ENCODE measurements at regions not wholly inside any gene's neighbourhood (a gene's known extent, or its start where the extent isn't known, plus 50 kb on each side); places are given as distances from the start of the nearest gene placed in this dataset.

DNA sequence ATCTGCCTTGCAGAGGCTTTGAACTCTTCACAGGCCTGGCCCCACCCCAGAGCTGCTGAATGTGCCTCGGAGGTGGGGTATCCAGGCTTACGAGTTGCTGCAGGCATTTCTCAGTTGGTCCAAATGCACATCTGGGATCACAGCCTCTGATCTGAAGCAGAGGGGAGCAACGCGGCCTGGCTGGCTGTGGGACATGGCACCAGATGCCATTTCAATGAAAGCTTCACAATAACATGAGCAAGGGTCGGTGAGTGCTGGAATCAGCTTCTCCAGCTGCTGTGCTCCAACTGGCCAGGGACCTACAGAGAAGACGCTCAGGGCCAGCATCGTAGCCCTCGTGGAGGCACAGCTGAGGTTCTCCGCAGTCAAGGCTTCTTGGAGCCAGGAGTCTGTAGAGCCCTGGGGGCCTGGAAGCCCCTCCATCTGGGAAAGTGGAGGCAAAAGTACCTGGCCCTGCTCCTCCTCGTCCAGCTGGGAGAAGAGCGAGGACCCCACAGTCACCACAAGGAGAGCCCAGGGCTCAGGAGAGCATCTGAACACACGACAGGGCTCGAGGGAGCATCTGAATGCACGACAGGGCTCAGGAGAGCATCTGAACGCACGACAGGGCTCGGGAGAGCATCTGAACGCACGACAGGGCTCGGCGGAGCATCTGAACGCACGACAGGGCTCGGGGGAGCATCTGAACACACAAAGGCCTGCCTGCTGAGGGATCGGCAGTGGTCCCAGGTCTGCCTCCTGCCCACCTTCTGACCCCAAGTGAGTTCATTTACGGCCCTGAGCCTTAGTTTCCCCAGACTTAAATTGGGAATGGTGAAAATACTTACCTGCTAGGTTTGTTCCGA is 165.2 kb downstream of the DLL1 start:
- Histone ChIP-seq H4K20me1 (ENCODE audit: insufficient read depth) (no peaks in the 10 kb centered on the region), H3K4me2 (no peak overlapping the region), H3K36me3 (replicated peaks in 1 of 2; ENCODE audit: control insufficient read depth in 1 of 2, insufficient read depth in 2 of 2, low read length in 1 of 2) (no peaks in the 10 kb centered on the region), H2AFZ (ENCODE audit: low read depth) (no peak overlapping the region), H3K4me1 (ENCODE audit: control insufficient read depth in 1 of 2, insufficient read depth in 2 of 2, low read depth in 1 of 2, low read length in 1 of 2) (peaks cover 0 to 36% of the 10 kb centered on the region in 2 experiments; a peak in 2 of 4 replicates), H3K9me2 (no peaks in the 10 kb centered on the region), H3K9ac (no peak overlapping the region), H3K4me3 (ENCODE audit: low read depth in 2 of 2, low read length in 1 of 2) (no peak overlapping the region), H3K9me3 (peaks cover 6% of the 10 kb centered on the region; the same call in 1 of the 2 replicates), H3K27me3 (ENCODE audit: insufficient read depth) (no peaks in the 10 kb centered on the region), H3F3A (replicated peaks; ENCODE audit: insufficient read depth) (no peaks in the 10 kb centered on the region), H3K79me2 (ENCODE audit: insufficient read depth) (no peaks in the 10 kb centered on the region), H3K27ac (ENCODE audit: low read depth in 2 of 2, low read length in 1 of 2) (no peak overlapping the region; a peak in 1 of 4 replicates)
- peak; percentile 59 for DNase-seq
- 41% methylated on average over 12 of the region's 27 CpGs for WGBS (ENCODE audit: low lambda C conversion rate)
- POLR2A ChIA-PET: no interaction called here
- TF ChIP-seq, protein P1, sequence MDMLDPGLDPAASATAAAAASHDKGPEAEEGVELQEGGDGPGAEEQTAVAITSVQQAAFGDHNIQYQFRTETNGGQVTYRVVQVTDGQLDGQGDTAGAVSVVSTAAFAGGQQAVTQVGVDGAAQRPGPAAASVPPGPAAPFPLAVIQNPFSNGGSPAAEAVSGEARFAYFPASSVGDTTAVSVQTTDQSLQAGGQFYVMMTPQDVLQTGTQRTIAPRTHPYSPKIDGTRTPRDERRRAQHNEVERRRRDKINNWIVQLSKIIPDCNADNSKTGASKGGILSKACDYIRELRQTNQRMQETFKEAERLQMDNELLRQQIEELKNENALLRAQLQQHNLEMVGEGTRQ (IDR thresholded peaks at IDR 0.05; ENCODE audit: borderline replicate concordance, low read depth, low read length): no peak
- TF ChIP-seq GABPA (IDR thresholded peaks at IDR 0.05; ENCODE audit: low read depth) (no peak), SMC3 (IDR thresholded peaks at IDR 0.05; ENCODE audit: low read depth, low read length) (no peak)
- TF ChIP-seq, protein P2, sequence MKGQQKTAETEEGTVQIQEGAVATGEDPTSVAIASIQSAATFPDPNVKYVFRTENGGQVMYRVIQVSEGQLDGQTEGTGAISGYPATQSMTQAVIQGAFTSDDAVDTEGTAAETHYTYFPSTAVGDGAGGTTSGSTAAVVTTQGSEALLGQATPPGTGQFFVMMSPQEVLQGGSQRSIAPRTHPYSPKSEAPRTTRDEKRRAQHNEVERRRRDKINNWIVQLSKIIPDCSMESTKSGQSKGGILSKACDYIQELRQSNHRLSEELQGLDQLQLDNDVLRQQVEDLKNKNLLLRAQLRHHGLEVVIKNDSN (IDR thresholded peaks at IDR 0.05; ENCODE audit: borderline replicate concordance, low read depth): no peak
- CTCF ChIA-PET: interaction anchor here (0.8 kb wide), 1 partner anchor 288 kb away, joined by 3 read pairs; no protein-coding TSS in a partner anchor

DNA sequence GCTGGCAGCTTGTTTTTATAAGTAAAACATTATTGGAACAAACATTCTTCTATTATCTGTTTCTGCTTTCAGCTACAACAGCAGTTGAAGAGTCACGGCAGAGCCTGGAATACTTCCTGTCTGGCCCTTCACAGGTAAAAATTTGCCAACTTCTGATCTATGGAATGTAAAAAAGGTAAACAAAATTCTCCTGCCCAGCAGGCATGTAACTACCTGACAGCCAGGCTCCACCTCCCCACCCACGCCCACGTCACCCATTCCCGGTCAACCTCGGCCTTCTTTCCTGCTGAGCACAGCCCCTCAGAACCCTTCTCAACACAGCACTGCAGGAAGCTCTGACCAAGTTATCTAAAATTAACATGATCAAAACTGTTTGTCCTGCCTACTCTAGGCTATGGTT is 166.0 kb downstream of the DLL1 start:
- POLR2A ChIA-PET: no interaction called here
- TF ChIP-seq, protein P3, sequence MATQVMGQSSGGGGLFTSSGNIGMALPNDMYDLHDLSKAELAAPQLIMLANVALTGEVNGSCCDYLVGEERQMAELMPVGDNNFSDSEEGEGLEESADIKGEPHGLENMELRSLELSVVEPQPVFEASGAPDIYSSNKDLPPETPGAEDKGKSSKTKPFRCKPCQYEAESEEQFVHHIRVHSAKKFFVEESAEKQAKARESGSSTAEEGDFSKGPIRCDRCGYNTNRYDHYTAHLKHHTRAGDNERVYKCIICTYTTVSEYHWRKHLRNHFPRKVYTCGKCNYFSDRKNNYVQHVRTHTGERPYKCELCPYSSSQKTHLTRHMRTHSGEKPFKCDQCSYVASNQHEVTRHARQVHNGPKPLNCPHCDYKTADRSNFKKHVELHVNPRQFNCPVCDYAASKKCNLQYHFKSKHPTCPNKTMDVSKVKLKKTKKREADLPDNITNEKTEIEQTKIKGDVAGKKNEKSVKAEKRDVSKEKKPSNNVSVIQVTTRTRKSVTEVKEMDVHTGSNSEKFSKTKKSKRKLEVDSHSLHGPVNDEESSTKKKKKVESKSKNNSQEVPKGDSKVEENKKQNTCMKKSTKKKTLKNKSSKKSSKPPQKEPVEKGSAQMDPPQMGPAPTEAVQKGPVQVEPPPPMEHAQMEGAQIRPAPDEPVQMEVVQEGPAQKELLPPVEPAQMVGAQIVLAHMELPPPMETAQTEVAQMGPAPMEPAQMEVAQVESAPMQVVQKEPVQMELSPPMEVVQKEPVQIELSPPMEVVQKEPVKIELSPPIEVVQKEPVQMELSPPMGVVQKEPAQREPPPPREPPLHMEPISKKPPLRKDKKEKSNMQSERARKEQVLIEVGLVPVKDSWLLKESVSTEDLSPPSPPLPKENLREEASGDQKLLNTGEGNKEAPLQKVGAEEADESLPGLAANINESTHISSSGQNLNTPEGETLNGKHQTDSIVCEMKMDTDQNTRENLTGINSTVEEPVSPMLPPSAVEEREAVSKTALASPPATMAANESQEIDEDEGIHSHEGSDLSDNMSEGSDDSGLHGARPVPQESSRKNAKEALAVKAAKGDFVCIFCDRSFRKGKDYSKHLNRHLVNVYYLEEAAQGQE (IDR thresholded peaks at IDR 0.05; ENCODE audit: low read depth, low read length): no peak
- TF ChIP-seq RCOR1 (IDR thresholded peaks at IDR 0.05; ENCODE audit: low read length) (no peak), NRF1 (IDR thresholded peaks at IDR 0.05; ENCODE audit: low read depth, low read length) (no peak), GABPA (IDR thresholded peaks at IDR 0.05; ENCODE audit: low read depth) (no peak), YY1 (IDR thresholded peaks at IDR 0.05; ENCODE audit: low read depth) (no peak), MEF2A (IDR thresholded peaks at IDR 0.05; ENCODE audit: borderline replicate concordance, low read depth) (no peak), RFX5 (IDR thresholded peaks at IDR 0.05; ENCODE audit: low read length) (no peak), FOXM1 (IDR thresholded peaks at IDR 0.05; ENCODE audit: low read depth) (no peak), CHD2 (IDR thresholded peaks at IDR 0.05; ENCODE audit: low read length, partially characterized antibody) (no peak), TAF1 (IDR thresholded peaks at IDR 0.05; ENCODE audit: borderline replicate concordance, low read depth, low read length) (no peak), FOSL2 (IDR thresholded peaks at IDR 0.05; ENCODE audit: borderline replicate concordance, low read depth) (no peak), GATA2 (CRISPR knock-in tag; IDR thresholded peaks at IDR 0.05) (no peak), NFIC (IDR thresholded peaks at IDR 0.05; ENCODE audit: borderline replicate concordance) (no peak), JUND (IDR thresholded peaks at IDR 0.05) (no peak), EP300 (IDR thresholded peaks at IDR 0.05; ENCODE audit: borderline replicate concordance in 1 of 2, low read depth in 1 of 2, low read length in 1 of 2) (no peak)
- TF ChIP-seq, protein P2 (IDR thresholded peaks at IDR 0.05; ENCODE audit: borderline replicate concordance, low read depth): no peak
- TF ChIP-seq, protein P4, sequence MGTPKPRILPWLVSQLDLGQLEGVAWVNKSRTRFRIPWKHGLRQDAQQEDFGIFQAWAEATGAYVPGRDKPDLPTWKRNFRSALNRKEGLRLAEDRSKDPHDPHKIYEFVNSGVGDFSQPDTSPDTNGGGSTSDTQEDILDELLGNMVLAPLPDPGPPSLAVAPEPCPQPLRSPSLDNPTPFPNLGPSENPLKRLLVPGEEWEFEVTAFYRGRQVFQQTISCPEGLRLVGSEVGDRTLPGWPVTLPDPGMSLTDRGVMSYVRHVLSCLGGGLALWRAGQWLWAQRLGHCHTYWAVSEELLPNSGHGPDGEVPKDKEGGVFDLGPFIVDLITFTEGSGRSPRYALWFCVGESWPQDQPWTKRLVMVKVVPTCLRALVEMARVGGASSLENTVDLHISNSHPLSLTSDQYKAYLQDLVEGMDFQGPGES (IDR thresholded peaks at IDR 0.05; ENCODE audit: low read depth, low read length): no peak

More for the DNA sequence above, 166.0 kb downstream of the DLL1 start:
- peak overlapping the region in 1 of 2 experiments; percentile 60; a peak in 2 of 4 replicates for H3K27ac ChIP-seq (ENCODE audit: low read depth in 2 of 2, low read length in 1 of 2)
- CTCF ChIA-PET: interaction anchor here (0.7 to 0.8 kb wide), 2 partner anchors 28 to 287 kb away, joined by 3 read pairs; no protein-coding TSS in a partner anchor
- H3K9me3 ChIP-seq: peaks cover 6% of the 10 kb centered on the region; the same call in 1 of the 2 replicates
- H3K4me3 ChIP-seq (ENCODE audit: low read depth in 2 of 2, low read length in 1 of 2): no peak overlapping the region
- H3F3A ChIP-seq (replicated peaks; ENCODE audit: insufficient read depth): no peaks in the 10 kb centered on the region
- H3K36me3 ChIP-seq (replicated peaks in 1 of 2; ENCODE audit: control insufficient read depth in 1 of 2, insufficient read depth in 2 of 2, low read length in 1 of 2): no peaks in the 10 kb centered on the region
- DNase-seq: no peak
- peaks cover 0 to 29% of the 10 kb centered on the region in 2 experiments; a peak in 2 of 4 replicates for H3K4me1 ChIP-seq (ENCODE audit: control insufficient read depth in 1 of 2, insufficient read depth in 2 of 2, low read depth in 1 of 2, low read length in 1 of 2)
- H2AFZ ChIP-seq (ENCODE audit: low read depth): no peak overlapping the region
- H4K20me1 ChIP-seq (ENCODE audit: insufficient read depth): no peaks in the 10 kb centered on the region
- H3K27me3 ChIP-seq (ENCODE audit: insufficient read depth): no peaks in the 10 kb centered on the region
- H3K9ac ChIP-seq: no peak overlapping the region
- H3K9me2 ChIP-seq: no peaks in the 10 kb centered on the region
- no peaks in the 10 kb centered on the region for H3K79me2 ChIP-seq (ENCODE audit: insufficient read depth)
- H3K4me2 ChIP-seq: no peak overlapping the region
- 54% methylated on average over 5 of the region's 5 CpGs for WGBS (ENCODE audit: low lambda C conversion rate)

Measured in SK-N-SH (cell line).